ENCODE measurements at regions not wholly inside any gene's neighbourhood (a gene's known extent, or its start where the extent isn't known, plus 50 kb on each side); places are given as distances from the start of the nearest gene placed in this dataset.

GRCh38 chr5:63843190-63843589, 119.1 kb downstream of the HTR1A start:
- WGBS: 86% methylated on average over 4 of the region's 4 CpGs
- TF ChIP-seq POLR2A (IDR thresholded peaks at IDR 0.05): no peak

GRCh38 chr5:63837437-63837836, 124.8 kb downstream of the HTR1A start:
- no peak overlapping the region for H3K27ac ChIP-seq
- TF ChIP-seq, protein P1, sequence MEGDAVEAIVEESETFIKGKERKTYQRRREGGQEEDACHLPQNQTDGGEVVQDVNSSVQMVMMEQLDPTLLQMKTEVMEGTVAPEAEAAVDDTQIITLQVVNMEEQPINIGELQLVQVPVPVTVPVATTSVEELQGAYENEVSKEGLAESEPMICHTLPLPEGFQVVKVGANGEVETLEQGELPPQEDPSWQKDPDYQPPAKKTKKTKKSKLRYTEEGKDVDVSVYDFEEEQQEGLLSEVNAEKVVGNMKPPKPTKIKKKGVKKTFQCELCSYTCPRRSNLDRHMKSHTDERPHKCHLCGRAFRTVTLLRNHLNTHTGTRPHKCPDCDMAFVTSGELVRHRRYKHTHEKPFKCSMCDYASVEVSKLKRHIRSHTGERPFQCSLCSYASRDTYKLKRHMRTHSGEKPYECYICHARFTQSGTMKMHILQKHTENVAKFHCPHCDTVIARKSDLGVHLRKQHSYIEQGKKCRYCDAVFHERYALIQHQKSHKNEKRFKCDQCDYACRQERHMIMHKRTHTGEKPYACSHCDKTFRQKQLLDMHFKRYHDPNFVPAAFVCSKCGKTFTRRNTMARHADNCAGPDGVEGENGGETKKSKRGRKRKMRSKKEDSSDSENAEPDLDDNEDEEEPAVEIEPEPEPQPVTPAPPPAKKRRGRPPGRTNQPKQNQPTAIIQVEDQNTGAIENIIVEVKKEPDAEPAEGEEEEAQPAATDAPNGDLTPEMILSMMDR (IDR thresholded peaks at IDR 0.05): no peak
- no peak for TF ChIP-seq POLR2A (IDR thresholded peaks at IDR 0.05)
- DNase-seq (ENCODE audit: low spot score in 2 of 2): no peak
- no peak overlapping the region for H3K4me3 ChIP-seq
- no peaks in the 10 kb centered on the region for H3K9me3 ChIP-seq
- no peaks in the 10 kb centered on the region for H3K27me3 ChIP-seq
- WGBS: 49% methylated on average over 3 of the region's 3 CpGs
- no peaks in the 10 kb centered on the region for H3K36me3 ChIP-seq
- H3K4me1 ChIP-seq: no peaks in the 10 kb centered on the region

More at GRCh38 chr5:63843190-63843589, 119.1 kb downstream of the HTR1A start:
- Histone ChIP-seq H3K4me1 (no peaks in the 10 kb centered on the region), H3K9me3 (no peaks in the 10 kb centered on the region), H3K4me3 (no peak overlapping the region), H3K27ac (no peak overlapping the region), H3K36me3 (no peaks in the 10 kb centered on the region), H3K27me3 (no peaks in the 10 kb centered on the region)
- no peak for DNase-seq (ENCODE audit: low spot score in 2 of 2)

DNA sequence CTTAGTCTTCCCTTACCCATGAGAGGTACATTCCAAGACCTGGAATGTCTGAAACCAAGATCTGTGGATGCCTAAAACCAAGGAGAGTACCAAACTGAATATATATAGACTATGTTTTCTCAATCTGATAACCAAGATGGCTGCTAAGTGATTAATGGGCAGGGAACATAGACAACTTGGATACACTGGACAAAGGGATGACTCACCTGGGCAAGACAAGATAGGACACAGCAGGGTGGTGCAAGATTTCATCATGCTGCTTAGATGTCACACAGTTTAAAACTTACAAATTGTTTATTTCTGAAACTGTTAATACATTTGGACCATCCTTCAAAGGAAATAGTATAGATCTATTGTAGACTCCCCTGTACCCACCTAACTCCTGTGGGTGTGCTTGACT, 130.9 kb downstream of the HTR1A start:
- Histone ChIP-seq H3K27ac (no peak overlapping the region), H3K36me3 (no peaks in the 10 kb centered on the region), H3K4me1 (no peaks in the 10 kb centered on the region), H3K4me3 (no peak overlapping the region), H3K9me3 (no peaks in the 10 kb centered on the region), H3K27me3 (no peaks in the 10 kb centered on the region)
- TF ChIP-seq, protein P1 (IDR thresholded peaks at IDR 0.05): no peak
- TF ChIP-seq POLR2A (IDR thresholded peaks at IDR 0.05): no peak
- DNase-seq (ENCODE audit: low spot score in 2 of 2): no peak

DNA sequence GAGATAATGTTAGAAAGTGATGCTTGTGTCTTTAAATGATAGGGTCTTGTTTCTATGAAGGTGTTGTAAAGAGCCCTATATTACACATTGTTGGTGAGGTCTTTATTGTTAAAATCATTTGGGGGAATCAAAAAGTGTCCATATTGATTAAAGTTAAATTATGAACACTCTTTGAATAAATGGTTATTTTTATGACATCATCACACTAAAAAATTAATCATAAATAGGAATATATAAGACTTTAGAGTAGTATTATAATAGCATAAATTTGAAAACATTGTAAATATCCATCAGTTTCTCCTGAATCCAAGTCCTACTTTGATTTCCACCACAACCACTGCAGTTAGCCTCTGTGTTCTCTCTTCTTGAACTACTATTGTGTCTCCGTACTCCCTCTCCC, 136.3 kb downstream of the HTR1A start:
- Histone ChIP-seq H3K4me1 (no peaks in the 10 kb centered on the region), H3K9me3 (no peaks in the 10 kb centered on the region), H3K36me3 (no peaks in the 10 kb centered on the region), H3K4me3 (no peak overlapping the region), H3K27ac (no peak overlapping the region), H3K27me3 (no peaks in the 10 kb centered on the region)
- TF ChIP-seq POLR2AphosphoS5 (IDR thresholded peaks at IDR 0.05): no peak
- TF ChIP-seq POLR2A (IDR thresholded peaks at IDR 0.05): no peak
- TF ChIP-seq, protein P1 (IDR thresholded peaks at IDR 0.05): no peak
- TF ChIP-seq EP300 (IDR thresholded peaks at IDR 0.05): no peak
- no peak for DNase-seq (ENCODE audit: low spot score in 2 of 2)
- 85% methylated on average over 1 of the region's 1 CpG for WGBS

GRCh38 chr5:63823583-63823982, 138.7 kb downstream of the HTR1A start:
- Histone ChIP-seq H3K27me3 (no peaks in the 10 kb centered on the region), H3K27ac (no peak overlapping the region), H3K36me3 (no peaks in the 10 kb centered on the region), H3K9me3 (no peaks in the 10 kb centered on the region), H3K4me1 (no peaks in the 10 kb centered on the region), H3K4me3 (no peak overlapping the region)
- DNase-seq (ENCODE audit: low spot score in 2 of 2): no peak
- WGBS: 81% methylated on average over 2 of the region's 2 CpGs
- TF ChIP-seq EP300 (IDR thresholded peaks at IDR 0.05) (no peak), POLR2AphosphoS5 (IDR thresholded peaks at IDR 0.05) (no peak), POLR2A (IDR thresholded peaks at IDR 0.05) (no peak)
- TF ChIP-seq, protein P1 (IDR thresholded peaks at IDR 0.05): no peak

DNA sequence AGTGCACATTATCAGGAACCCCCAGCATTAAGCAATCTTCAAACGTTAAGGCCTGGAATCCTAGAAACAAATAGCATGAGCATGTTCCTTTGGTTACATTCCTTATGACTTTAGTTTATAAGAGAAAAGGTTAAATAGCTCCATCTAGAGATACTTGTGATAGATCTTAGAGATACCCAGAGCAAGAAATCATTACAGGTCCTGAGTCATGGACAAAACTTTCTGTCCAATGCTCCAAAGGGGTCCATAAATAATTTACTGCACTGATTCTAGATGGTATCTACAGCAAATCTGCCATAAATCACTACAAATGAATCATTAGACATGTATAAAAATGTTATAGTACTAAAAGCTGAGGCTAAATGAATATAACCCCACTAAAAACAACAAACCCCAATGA, 139.6 kb downstream of the HTR1A start:
- Histone ChIP-seq H3K4me1 (no peaks in the 10 kb centered on the region), H3K27me3 (no peaks in the 10 kb centered on the region), H3K4me3 (no peak overlapping the region), H3K36me3 (no peaks in the 10 kb centered on the region), H3K9me3 (no peaks in the 10 kb centered on the region), H3K27ac (no peak overlapping the region)
- no peak for DNase-seq (ENCODE audit: low spot score in 2 of 2)
- 9% methylated on average over 1 of the region's 1 CpG for WGBS
- TF ChIP-seq POLR2AphosphoS5 (IDR thresholded peaks at IDR 0.05) (no peak), EP300 (IDR thresholded peaks at IDR 0.05) (no peak), POLR2A (IDR thresholded peaks at IDR 0.05) (no peak)
- TF ChIP-seq, protein P1 (IDR thresholded peaks at IDR 0.05): no peak

Data from suprapubic skin (tissue), 4 donors.